Activated CD4-positive, alpha-beta T cell treated with anti-CD3 and anti-CD28 coated beads for 24 hours (primary cell): ENCODE measurements at regions not wholly inside any gene's neighbourhood (a gene's known extent, or its start where the extent isn't known, plus 50 kb on each side); places are given as distances from the start of the nearest gene placed in this dataset.

ENCODE experiments used
- DNase-seq, 2 donors: peaks; one replicate each; pipeline ENCODE4 v3.0.0-alpha.2; 2020; ENCODE audit warnings: low read depth in 2 of 2

GRCh38 chr11:80082406-80082805 lies 641.6 kb upstream of the TENM4 start:
- no peak for DNase-seq

DNA sequence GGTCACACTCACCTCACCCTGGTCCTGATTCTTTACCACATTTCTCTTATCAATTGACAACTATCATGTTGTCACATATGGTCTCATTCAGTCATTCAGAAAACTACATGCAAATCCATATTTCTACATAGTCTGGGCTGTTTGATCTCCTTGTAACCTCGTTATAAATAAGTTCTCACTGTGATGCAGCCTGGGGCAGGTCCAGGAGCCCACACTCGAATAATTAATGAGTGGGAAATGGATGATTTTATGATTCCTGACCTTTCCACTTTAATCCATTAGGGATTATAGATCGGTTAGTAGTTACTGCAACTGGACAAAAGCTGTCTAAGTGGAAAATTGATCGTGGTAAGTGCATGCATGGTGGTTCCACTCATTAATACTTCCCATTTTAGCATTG lies 636.3 kb upstream of the TENM4 start:
- no peak for DNase-seq

- no peak for DNase-seq
These were observed 634.0 kb upstream of the TENM4 start for GRCh38 chr11:80074837-80075236.

DNA sequence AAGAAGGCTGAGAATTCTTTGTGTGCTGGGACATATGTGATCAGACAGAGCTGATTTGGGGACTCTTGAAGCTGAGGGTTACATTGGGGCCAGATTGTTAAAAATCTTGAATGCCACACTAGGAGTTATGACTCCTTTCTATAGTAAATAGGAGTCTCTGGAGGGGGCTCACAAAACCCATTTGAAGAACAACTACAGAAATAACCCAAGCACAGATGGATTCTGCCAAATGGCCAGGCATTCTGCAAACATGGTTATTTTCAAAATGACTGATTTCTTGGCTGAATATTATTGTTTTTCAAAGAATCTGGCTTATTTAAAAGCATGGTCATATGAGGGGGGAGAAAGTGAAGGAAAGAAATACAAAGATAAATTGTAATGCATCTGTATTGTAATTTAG lies 625.5 kb upstream of the TENM4 start:
- DNase-seq = no peak

- no peak for DNase-seq
These were observed 624.3 kb upstream of the TENM4 start for GRCh38 chr11:80065086-80065485.

- DNase-seq = no peak
These were observed 620.2 kb upstream of the TENM4 start for GRCh38 chr11:80061056-80061455.

- DNase-seq = no peak
These were observed 613.8 kb upstream of the TENM4 start for GRCh38 chr11:80054582-80055165.

- DNase-seq = no peak
These were observed 607.7 kb upstream of the TENM4 start for GRCh38 chr11:80048513-80048912.

GRCh38 chr11:80041136-80042000 lies 600.5 kb upstream of the TENM4 start:
- no peak for DNase-seq

DNA sequence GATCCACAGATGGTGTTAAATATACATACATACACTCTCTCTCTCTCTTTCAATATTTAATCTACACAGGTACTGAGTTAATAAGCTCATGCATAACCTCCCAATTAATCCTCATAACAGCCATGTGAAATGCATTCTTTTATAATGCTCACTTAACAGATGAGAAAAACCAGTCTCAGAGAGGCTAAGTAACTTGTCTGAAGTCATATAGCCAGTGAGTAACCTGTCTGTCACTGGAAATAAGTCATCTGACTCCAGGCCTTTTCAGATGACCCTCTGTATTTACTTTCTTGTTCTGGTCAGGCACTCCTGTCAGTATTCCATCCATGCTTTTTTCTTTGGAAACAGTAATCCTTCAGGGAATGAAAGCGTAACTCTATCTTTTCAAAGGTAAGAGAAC lies 594.0 kb upstream of the TENM4 start:
- no peak for DNase-seq

DNA sequence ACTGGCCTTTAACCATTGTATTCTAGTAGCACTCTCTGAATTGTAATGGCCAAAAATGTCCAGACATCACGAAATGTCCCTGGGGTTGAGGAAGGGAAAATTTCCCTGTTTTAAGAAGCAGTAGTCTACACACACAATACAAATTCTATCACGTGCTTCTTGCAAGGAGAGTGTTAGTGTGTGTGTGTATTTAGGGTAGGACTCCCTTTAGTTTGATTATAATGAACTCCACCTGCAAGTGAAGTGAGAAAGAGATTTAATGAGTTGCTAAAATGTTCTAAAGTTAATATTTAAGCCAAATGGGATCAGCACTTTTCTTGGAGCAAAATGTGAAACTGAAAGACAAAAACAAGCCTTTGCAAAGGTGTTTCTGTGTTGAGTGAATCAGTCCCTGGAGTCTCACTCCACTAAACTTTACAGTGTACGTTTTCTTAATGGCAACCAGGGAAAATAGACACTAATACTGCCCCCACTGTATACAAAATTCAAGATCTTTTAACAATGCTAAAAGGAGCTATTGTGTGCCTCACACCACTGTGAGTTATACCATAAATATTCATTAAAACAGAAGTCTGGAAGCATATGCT lies 590.3 kb upstream of the TENM4 start:
- no peak for DNase-seq

- no peak for DNase-seq
These were observed 588.2 kb upstream of the TENM4 start for GRCh38 chr11:80028998-80029397.

GRCh38 chr11:80024119-80024518 lies 583.3 kb upstream of the TENM4 start:
- DNase-seq = no peak

GRCh38 chr11:80023386-80023785 lies 582.6 kb upstream of the TENM4 start:
- DNase-seq = no peak

GRCh38 chr11:80010536-80010935 lies 569.7 kb upstream of the TENM4 start:
- no peak for DNase-seq

DNA sequence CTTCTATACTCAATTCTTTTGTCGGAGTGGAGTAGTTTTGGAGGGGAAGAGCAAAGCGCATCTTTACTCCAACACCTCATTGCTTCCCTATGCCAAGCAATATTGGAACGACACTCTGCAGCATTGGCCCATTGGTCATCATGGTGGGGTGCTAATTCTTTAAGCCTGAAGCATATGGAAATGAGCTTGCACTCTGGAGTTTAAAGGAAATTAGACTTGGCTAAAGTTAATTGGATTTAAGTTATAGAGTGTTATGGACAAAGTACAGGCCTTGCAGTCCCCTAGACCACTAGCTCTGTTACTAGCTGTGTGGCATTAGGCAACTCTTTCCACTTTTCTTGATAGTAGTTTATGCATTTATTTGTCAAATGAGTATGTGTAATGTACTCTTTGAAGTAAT lies 568.3 kb upstream of the TENM4 start:
- no peak for DNase-seq

DNA sequence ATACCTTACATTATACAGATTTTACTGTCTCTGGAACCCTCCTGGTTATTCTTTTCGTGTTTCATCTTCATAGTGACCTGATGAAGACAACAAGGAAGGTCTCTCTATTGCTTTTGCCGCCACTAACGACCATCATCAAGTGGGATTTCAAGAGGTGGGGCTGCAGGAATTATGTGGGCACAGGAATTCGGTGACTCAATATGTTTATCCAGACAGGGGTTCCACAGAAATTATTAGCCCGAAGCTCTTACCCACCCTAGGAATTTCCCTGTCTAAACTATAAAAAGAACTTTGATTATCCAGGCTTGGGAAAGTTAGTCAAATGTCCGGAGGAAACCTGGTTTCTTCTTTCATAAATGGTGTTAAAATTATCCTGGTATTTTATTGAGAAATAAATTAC lies 566.8 kb upstream of the TENM4 start:
- DNase-seq = no peak

DNA sequence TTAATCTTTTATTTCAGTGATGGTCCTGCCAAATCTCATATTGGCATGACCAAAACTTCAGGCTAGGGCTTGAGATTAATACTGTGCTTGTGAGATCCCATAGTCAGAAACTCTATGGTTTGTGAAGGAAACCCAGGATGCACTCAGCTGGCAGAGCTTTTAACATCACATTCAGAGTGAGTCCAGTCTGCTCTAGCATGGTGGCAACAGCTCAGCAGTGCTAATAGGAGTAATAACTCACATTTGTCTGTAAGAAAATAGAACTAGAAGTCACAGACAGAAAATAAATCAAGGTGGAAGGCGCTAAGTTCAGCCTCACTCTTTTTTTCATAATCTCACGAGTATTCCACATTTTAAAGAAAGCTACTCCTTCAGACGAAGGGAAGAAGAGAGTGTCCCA lies 549.3 kb upstream of the TENM4 start:
- no peak for DNase-seq

DNA sequence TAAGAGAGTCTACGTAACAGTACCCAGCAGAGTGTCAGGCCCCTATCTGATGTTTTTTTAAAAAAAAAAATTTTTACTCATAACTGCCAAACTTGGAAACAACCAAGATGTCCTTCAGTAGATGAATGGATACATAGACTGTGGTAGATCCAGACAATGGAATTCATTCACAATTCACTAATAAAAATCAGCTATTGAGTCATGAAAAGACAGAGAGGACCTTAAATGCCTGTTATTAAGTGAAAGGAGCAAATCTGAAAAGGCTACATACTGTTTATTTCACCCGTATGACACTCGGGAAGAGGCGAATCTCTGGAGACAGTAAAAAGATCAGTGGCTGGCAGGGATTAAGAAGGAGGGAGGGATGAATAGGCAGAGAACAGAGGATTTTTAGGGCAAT lies 541.4 kb upstream of the TENM4 start:
- no peak for DNase-seq

DNA sequence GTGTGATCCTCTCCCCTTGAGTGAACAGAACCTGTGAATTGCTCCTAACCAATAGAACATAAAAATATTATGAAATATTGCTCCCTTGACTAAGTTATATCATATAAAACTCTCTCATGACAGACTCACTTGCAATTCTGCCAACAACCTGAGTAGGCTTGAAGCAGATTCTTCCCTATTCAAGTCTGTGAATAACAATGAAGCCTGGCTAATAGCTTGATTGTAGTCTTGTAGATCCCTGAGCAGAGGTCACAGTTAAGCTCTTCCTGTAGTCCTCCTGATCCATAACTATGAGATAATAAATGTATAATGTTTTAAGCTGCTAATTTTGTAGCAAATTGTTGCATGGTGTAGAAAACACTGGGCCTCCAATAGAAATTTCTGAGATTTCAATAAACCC lies 540.1 kb upstream of the TENM4 start:
- DNase-seq = no peak

DNA sequence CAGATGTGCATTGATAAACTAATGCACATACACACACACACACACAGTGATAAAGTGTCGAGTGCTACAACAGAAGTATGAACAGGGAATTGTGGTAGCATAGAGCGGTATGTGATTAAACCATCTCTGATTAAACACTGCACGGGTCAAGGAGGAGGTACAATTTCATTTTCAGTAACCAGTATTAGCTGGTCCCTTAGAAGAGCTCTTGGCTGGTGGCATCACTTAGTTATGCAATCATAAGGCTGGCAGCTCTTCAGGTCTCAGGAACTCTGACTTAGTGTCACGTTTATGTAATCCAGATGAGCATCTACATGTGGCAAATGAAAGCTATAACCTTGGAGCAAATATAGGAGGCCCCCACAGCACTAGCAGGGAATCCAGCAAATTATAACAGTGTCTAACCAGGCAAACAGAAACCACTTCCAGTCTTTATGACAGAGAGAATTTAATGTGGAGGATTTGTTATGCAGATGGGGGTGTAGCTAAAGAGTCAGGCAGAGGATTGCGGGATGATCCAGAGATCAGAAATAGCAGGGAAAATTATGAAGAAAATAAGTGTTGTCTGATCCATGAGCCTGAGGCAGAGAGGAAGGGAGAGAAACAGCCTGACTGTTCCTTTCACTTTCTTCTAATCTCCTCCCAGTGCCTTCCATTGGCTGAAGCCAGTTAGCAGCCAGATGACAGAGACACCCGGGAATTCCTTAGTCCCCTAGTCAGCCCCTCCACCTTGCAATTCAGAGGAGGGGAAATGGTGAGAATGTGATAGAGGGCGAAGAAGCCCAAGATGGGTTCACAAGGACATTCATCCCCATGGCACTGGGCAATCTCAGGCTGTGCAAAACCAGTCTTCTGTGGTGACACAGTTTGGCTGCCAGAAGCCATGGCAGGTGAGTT lies 533.1 kb upstream of the TENM4 start:
- no peak for DNase-seq

DNA sequence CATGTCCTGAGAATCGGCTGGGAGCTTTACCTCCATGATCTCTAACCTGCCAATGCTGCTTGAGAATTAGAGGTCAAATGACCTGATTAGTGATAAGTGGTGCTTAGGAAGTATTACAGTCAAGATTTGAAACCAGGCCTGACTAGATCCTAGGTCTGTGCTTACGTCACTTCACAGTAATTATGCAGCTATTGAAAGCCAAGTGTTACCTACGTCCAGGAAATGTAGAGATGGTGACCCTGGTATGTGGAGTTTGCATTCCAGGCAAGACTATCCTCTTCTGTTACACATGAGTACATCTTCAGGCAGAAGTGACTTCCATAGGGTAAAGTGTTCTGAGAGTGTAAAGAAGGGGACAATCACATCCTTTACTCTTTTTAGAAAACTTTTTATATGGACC lies 530.4 kb upstream of the TENM4 start:
- DNase-seq = no peak
